Hepatocyte (in vitro differentiated cells): ENCODE measurements at regions not wholly inside any gene's neighbourhood (a gene's known extent, or its start where the extent isn't known, plus 50 kb on each side); places are given as distances from the start of the nearest gene placed in this dataset.

Source experiments
- DNase-seq: peaks from one replicate; pipeline ENCODE4 v3.0.0-alpha.2; 2016; ENCODE audit warnings: low spot score
- H2AFZ ChIP-seq: fragments of 200-600 bp; sonication (generic); 2 replicates; pipeline ENCODE4 v1.6.0; 2016; ENCODE audit warnings: antibody characterized with exemption, mild to moderate bottlenecking
- H3K27ac ChIP-seq: fragments of 200-600 bp; sonication (generic); 2 replicates; pipeline ENCODE4 v1.5.1; 2016; ENCODE audit warnings: mild to moderate bottlenecking
- H3K27me3 ChIP-seq: fragments of 200-600 bp; sonication (generic); 2 replicates; pipeline ENCODE4 v1.6.1; 2016
- H3K36me3 ChIP-seq: fragments of 200-600 bp; sonication (generic); replicated peaks from 2 replicates; pipeline ENCODE4 v1.5.1; 2016; ENCODE audit warnings: low read depth; ENCODE audit not compliant: insufficient read depth
- H3K4me1 ChIP-seq: fragments of 200-600 bp; sonication (generic); 2 replicates; pipeline ENCODE4 v1.5.1; 2016; ENCODE audit warnings: mild to moderate bottlenecking, moderate library complexity; ENCODE audit not compliant: insufficient read depth
- H3K4me2 ChIP-seq: fragments of 200-600 bp; sonication (generic); 2 replicates; pipeline ENCODE4 v1.6.0; 2016
- H3K4me3 ChIP-seq: fragments of 200-600 bp; sonication (generic); 2 replicates; pipeline ENCODE4 v1.5.1; 2016; ENCODE audit warnings: mild to moderate bottlenecking
- H3K79me2 ChIP-seq: fragments of 200-600 bp; sonication (generic); 2 replicates; pipeline ENCODE4 v1.6.0; 2017; ENCODE audit warnings: mild to moderate bottlenecking
- H3K9me2 ChIP-seq: fragments of 200-600 bp; sonication (generic); replicated peaks from 2 replicates; pipeline ENCODE4 v1.6.0; 2017; ENCODE audit warnings: mild to moderate bottlenecking; ENCODE audit not compliant: insufficient read depth
- H3K9me3 ChIP-seq: fragments of 200-600 bp; sonication (generic); 2 replicates; pipeline ENCODE4 v1.5.1; 2016; ENCODE audit warnings: low read depth, mild to moderate bottlenecking
- H4K20me1 ChIP-seq: fragments of 200-600 bp; sonication (generic); 2 replicates; pipeline ENCODE4 v1.6.0; 2016; ENCODE audit warnings: mild to moderate bottlenecking; ENCODE audit not compliant: insufficient read depth, poor library complexity, severe bottlenecking
- CTCF ChIP-seq: fragments of 200-600 bp; sonication (generic); IDR thresholded peaks from 2 replicates; pipeline ENCODE4 v1.5.1; 2016; ENCODE audit warnings: antibody characterized with exemption, mild to moderate bottlenecking; ENCODE audit not compliant: poor library complexity
- EZH2 ChIP-seq: fragments of 200-600 bp; sonication (generic); IDR thresholded peaks from 2 replicates; pipeline ENCODE4 v1.6.1; 2016; ENCODE audit warnings: antibody characterized with exemption, mild to moderate bottlenecking, borderline replicate concordance
- EZH2phosphoT487 ChIP-seq: fragments of 200-600 bp; sonication (generic); IDR thresholded peaks from one replicate; pipeline ENCODE4 v1.6.1; 2018; ENCODE audit warnings: antibody characterized with exemption, mild to moderate bottlenecking, low read depth, moderate library complexity; ENCODE audit not compliant: unreplicated experiment, severe bottlenecking
- WGBS: methylation state at CpG from one replicate; pipeline ENCODE4 v1.1.6; 2016; ENCODE audit warnings: low lambda C conversion rate; ENCODE audit errors: missing lambda C conversion rate; 5-methylcytosine and 5-hydroxymethylcytosine counted together

- H3K4me3 ChIP-seq: no peak overlapping the region
- H3K79me2 ChIP-seq: no peaks in the 10 kb centered on the region
- H3K9me2 ChIP-seq: no peaks in the 10 kb centered on the region
- no peaks in the 10 kb centered on the region for H3K27me3 ChIP-seq
- H2AFZ ChIP-seq: no peak overlapping the region
- H3K4me2 ChIP-seq: no peak overlapping the region
- WGBS: 86% methylated on average over 4 of the region's 4 CpGs
- DNase-seq: no peak
- H3K9me3 ChIP-seq: no peaks in the 10 kb centered on the region
- TF ChIP-seq CTCF (no peak), EZH2 (no peak), EZH2phosphoT487 (no peak)
- no peaks in the 10 kb centered on the region for H3K4me1 ChIP-seq
- no peak overlapping the region for H3K27ac ChIP-seq
- H3K36me3 ChIP-seq: no peaks in the 10 kb centered on the region
- H4K20me1 ChIP-seq: no peaks in the 10 kb centered on the region
Measured at GRCh38 chr4:27490315-27490714, 629.7 kb downstream of the STIM2 start.

- Histone ChIP-seq H3K4me2 (no peak overlapping the region), H3K4me3 (no peak overlapping the region), H3K9me2 (no peaks in the 10 kb centered on the region), H3K36me3 (no peaks in the 10 kb centered on the region), H3K4me1 (no peaks in the 10 kb centered on the region), H2AFZ (no peak overlapping the region), H4K20me1 (no peaks in the 10 kb centered on the region), H3K27ac (no peak overlapping the region), H3K27me3 (no peaks in the 10 kb centered on the region), H3K9me3 (no peaks in the 10 kb centered on the region), H3K79me2 (no peaks in the 10 kb centered on the region)
- 93% methylated on average over 2 of the region's 2 CpGs for WGBS
- TF ChIP-seq CTCF (no peak), EZH2 (no peak), EZH2phosphoT487 (no peak)
- no peak for DNase-seq
Measured at GRCh38 chr4:27490766-27491165, 630.1 kb downstream of the STIM2 start.

GRCh38 chr4:27506401-27506800 lies 645.8 kb downstream of the STIM2 start:
- H3K4me2 ChIP-seq: no peak overlapping the region
- no peaks in the 10 kb centered on the region for H3K27me3 ChIP-seq
- H3K79me2 ChIP-seq: no peaks in the 10 kb centered on the region
- no peak overlapping the region for H2AFZ ChIP-seq
- no peaks in the 10 kb centered on the region for H3K9me2 ChIP-seq
- no peak overlapping the region for H3K4me3 ChIP-seq
- no peak overlapping the region for H3K27ac ChIP-seq
- WGBS: 97% methylated on average over 1 of the region's 1 CpG
- no peaks in the 10 kb centered on the region for H3K4me1 ChIP-seq
- no peak for TF ChIP-seq CTCF
- TF ChIP-seq EZH2phosphoT487: no peak
- no peak for TF ChIP-seq EZH2
- H4K20me1 ChIP-seq: no peaks in the 10 kb centered on the region
- H3K36me3 ChIP-seq: no peaks in the 10 kb centered on the region
- H3K9me3 ChIP-seq: no peaks in the 10 kb centered on the region
- DNase-seq: no peak

GRCh38 chr4:27514711-27515110 lies 654.1 kb downstream of the STIM2 start:
- no peak overlapping the region for H3K4me2 ChIP-seq
- no peak overlapping the region for H3K27ac ChIP-seq
- no peaks in the 10 kb centered on the region for H3K9me2 ChIP-seq
- H2AFZ ChIP-seq: no peak overlapping the region
- TF ChIP-seq EZH2 (no peak), CTCF (no peak), EZH2phosphoT487 (no peak)
- no peaks in the 10 kb centered on the region for H3K27me3 ChIP-seq
- H3K36me3 ChIP-seq: no peaks in the 10 kb centered on the region
- H3K4me1 ChIP-seq: no peaks in the 10 kb centered on the region
- no peak for DNase-seq
- H3K79me2 ChIP-seq: no peaks in the 10 kb centered on the region
- no peaks in the 10 kb centered on the region for H3K9me3 ChIP-seq
- no peaks in the 10 kb centered on the region for H4K20me1 ChIP-seq
- 63% methylated on average over 2 of the region's 2 CpGs for WGBS
- H3K4me3 ChIP-seq: no peak overlapping the region
